ENCODE measurements at regions not wholly inside any gene's neighbourhood (a gene's known extent, or its start where the extent isn't known, plus 50 kb on each side); places are given as distances from the start of the nearest gene placed in this dataset.

- TF ChIP-seq CTCF (IDR thresholded peaks at IDR 0.05) (no peak), POLR2A (IDR thresholded peaks at IDR 0.05) (no peak)
These were observed 1882.4 kb downstream of the SUCLG1 start for GRCh38 chr2:82576656-82577055.

All from testis (tissue), 2 donors.